Keratinocyte (primary cell): ENCODE measurements at regions not wholly inside any gene's neighbourhood (a gene's known extent, or its start where the extent isn't known, plus 50 kb on each side); places are given as distances from the start of the nearest gene placed in this dataset.

Experiments
- EZH2 ChIP-seq: IDR thresholded peaks from one replicate; pipeline ENCODE4 v1.6.1; 2012; ENCODE audit warnings: inconsistent platforms, mild to moderate bottlenecking, low read length, moderate library complexity
- TF ChIP-seq, protein P1 (sequence below), 3 experiments: IDR thresholded peaks in 1 of 3; conservative IDR thresholded peaks in 1 of 3; optimal IDR thresholded peaks in 1 of 3; 2 replicates in 2 of 3; 3 replicates in 1 of 3; pipeline versions ENCODE3 to v1.5.1; 2011; ENCODE audit warnings: low read length in 3 of 3, mild to moderate bottlenecking in 3 of 3, moderate library complexity in 2 of 3, control low read depth in 1 of 3, inconsistent platforms in 1 of 3; ENCODE audit not compliant: insufficient read depth in 2 of 3; ENCODE audit errors: extremely low read depth in 1 of 3

DNA sequence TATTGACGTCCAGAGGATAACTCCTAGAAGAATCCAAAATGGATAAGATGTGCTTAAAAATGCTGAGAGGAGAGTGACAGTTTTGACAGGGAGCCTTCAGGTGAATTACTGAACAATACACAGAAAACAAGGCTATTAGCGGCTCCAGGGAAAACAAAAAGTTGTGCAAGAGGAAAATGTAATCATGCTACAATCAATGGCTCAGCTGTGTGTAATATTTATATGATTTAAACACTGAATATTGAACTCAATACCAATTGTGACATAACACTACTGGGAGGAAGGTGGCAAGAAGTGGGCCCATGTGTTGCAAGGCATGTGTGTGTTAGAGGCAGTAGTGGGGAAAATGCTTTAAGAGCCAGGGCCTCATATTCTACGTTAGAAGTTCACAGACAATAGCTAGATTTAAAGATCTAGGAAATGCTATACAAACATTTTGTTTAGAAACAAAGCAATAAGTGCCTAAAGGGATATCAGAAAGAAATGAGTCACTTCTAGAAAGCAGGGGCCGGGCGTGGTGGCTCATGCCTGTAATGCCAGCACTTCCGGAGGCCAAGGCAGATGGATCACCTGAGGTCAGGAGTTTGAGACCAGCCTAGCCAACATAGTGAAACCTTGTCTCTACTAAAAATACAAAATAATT lies 253.2 kb upstream of the IRX5 start:
- TF ChIP-seq, protein P1, sequence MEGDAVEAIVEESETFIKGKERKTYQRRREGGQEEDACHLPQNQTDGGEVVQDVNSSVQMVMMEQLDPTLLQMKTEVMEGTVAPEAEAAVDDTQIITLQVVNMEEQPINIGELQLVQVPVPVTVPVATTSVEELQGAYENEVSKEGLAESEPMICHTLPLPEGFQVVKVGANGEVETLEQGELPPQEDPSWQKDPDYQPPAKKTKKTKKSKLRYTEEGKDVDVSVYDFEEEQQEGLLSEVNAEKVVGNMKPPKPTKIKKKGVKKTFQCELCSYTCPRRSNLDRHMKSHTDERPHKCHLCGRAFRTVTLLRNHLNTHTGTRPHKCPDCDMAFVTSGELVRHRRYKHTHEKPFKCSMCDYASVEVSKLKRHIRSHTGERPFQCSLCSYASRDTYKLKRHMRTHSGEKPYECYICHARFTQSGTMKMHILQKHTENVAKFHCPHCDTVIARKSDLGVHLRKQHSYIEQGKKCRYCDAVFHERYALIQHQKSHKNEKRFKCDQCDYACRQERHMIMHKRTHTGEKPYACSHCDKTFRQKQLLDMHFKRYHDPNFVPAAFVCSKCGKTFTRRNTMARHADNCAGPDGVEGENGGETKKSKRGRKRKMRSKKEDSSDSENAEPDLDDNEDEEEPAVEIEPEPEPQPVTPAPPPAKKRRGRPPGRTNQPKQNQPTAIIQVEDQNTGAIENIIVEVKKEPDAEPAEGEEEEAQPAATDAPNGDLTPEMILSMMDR (optimal IDR thresholded peaks at IDR 0.05 in 1 of 3, IDR thresholded peaks at IDR 0.05 in 1 of 3, conservative IDR thresholded peaks at IDR 0.05 in 1 of 3; ENCODE audit: extremely low read depth in 1 of 3, insufficient read depth in 2 of 3, low read length in 3 of 3) = no peak
- TF ChIP-seq EZH2 = no peak
